ENCODE measurements at regions not wholly inside any gene's neighbourhood (a gene's known extent, or its start where the extent isn't known, plus 50 kb on each side); places are given as distances from the start of the nearest gene placed in this dataset.

- Histone ChIP-seq H3K27me3 (ENCODE audit: control insufficient read depth, insufficient read depth, low read length) (no peaks in the 10 kb centered on the region), H2BK5ac (ENCODE audit: low read depth, low read length, poor library complexity, severe bottlenecking) (no peak overlapping the region), H3K18ac (ENCODE audit: low read depth, low read length) (no peak overlapping the region), H3K4ac (ENCODE audit: low read depth, low read length) (no peak overlapping the region), H2BK120ac (ENCODE audit: low read depth, low read length) (no peak overlapping the region), H3K4me3 (ENCODE audit: insufficient read depth, low read depth, low read length) (no peak overlapping the region), H2BK20ac (ENCODE audit: low read depth, low read length) (no peak overlapping the region), H4K20me1 (ENCODE audit: insufficient read depth, low read length) (no peaks in the 10 kb centered on the region), H3K14ac (replicated peaks; ENCODE audit: low read depth, low read length) (no peak overlapping the region), H3K27ac (ENCODE audit: insufficient read depth, low read length) (no peak overlapping the region), H3K23ac (ENCODE audit: low read depth, low read length) (no peak overlapping the region), H3K4me1 (ENCODE audit: control insufficient read depth, insufficient read depth, low read length) (no peaks in the 10 kb centered on the region), H3K79me1 (ENCODE audit: low read depth in 1 of 2, low read length in 2 of 2) (no peaks in the 10 kb centered on the region), H2AK9ac (replicated peaks; ENCODE audit: low read depth, low read length, poor library complexity) (no peak overlapping the region), H2AK5ac (ENCODE audit: low read depth, low read length) (no peak overlapping the region), H3K36me3 (ENCODE audit: control insufficient read depth, insufficient read depth, low read length) (no peaks in the 10 kb centered on the region), H3K9me3 (ENCODE audit: control insufficient read depth, insufficient read depth, low read length) (no peaks in the 10 kb centered on the region), H3K9me1 (ENCODE audit: insufficient read depth, low read length) (no peaks in the 10 kb centered on the region), H3K4me2 (ENCODE audit: low read depth, low read length) (no peak overlapping the region), H3K9ac (ENCODE audit: low read depth, low read length) (no peak overlapping the region), H4K8ac (ENCODE audit: low read depth in 2 of 2, low read length in 2 of 2) (no peak overlapping the region), H2AFZ (replicated peaks; ENCODE audit: low read length, poor library complexity) (no peak overlapping the region), H2BK15ac (ENCODE audit: low read depth, low read length) (no peak overlapping the region), H4K91ac (ENCODE audit: insufficient read depth, low read depth, low read length) (no peak overlapping the region), H3K56ac (ENCODE audit: extremely low read depth, insufficient read depth, low read length) (no peak overlapping the region), H4K5ac (ENCODE audit: low read depth, low read length) (no peak overlapping the region)
- WGBS, 2 experiments (ENCODE audit: extremely low coverage in 2 of 2, insufficient read length in 1 of 2), result no CpG with 5 or more reads among the region's 2 CpGs
- DNase-seq, result no peak
- dilution Hi-C loops (cut with HindIII; ENCODE audit: low sequenced_read_pairs, unreplicated experiment) (no loop called here), in situ Hi-C loops (cut with MboI; ENCODE audit: low sequenced_read_pairs) (no loop called here), intact Hi-C loops (cut with micrococcal nuclease) (no loop called here)
- CTCF ChIA-PET, result no interaction called here
- POLR2A ChIA-PET (ENCODE audit: unreplicated experiment), result no interaction called here
- TF ChIP-seq POLR2A (IDR thresholded peaks at IDR 0.05; ENCODE audit: low read depth, low read length) (no peak), FOS (IDR thresholded peaks at IDR 0.05; ENCODE audit: low read depth, low read length) (no peak), MAZ (IDR thresholded peaks at IDR 0.05; ENCODE audit: borderline replicate concordance, low read depth, low read length) (no peak), RCOR1 (IDR thresholded peaks at IDR 0.05; ENCODE audit: insufficient replicate concordance, low read length) (no peak), BHLHE40 (IDR thresholded peaks at IDR 0.05; ENCODE audit: low read depth, low read length) (no peak), SMC3 (IDR thresholded peaks at IDR 0.05; ENCODE audit: low read depth, low read length) (no peak), RFX5 (IDR thresholded peaks at IDR 0.05; ENCODE audit: low read depth, low read length) (no peak), MAFK (IDR thresholded peaks at IDR 0.05; ENCODE audit: low read depth, low read length) (no peak), NFE2L2 (IDR thresholded peaks at IDR 0.05; ENCODE audit: low read depth, low read length) (no peak), ELK1 (IDR thresholded peaks at IDR 0.05; ENCODE audit: borderline replicate concordance, low read depth, low read length) (no peak), USF2 (IDR thresholded peaks at IDR 0.05; ENCODE audit: low read depth, low read length) (no peak), MXI1 (IDR thresholded peaks at IDR 0.05; ENCODE audit: borderline replicate concordance, low read depth, low read length) (no peak), CEBPB (IDR thresholded peaks at IDR 0.05; ENCODE audit: low read depth, low read length) (no peak), CHD1 (IDR thresholded peaks at IDR 0.05; ENCODE audit: low read depth, low read length) (no peak), RAD21 (IDR thresholded peaks at IDR 0.05; ENCODE audit: low read length) (no peak), CTCF (conservative IDR thresholded peaks at IDR 0.05; ENCODE audit: low read depth, low read length) (no peak)
- no peak for ATAC-seq (ENCODE audit: low read depth)
- no TSS peak for BruUV-seq (replicated peaks)
Observed at GRCh38 chr9:108743416-108743815, 112.4 kb downstream of the ACTL7B start.
